ENCODE measurements at regions not wholly inside any gene's neighbourhood (a gene's known extent, or its start where the extent isn't known, plus 50 kb on each side); places are given as distances from the start of the nearest gene placed in this dataset.
"Not testable (repeated sequence)": the region's sequence is repeated elsewhere in the genome, so short reads cannot be mapped to it uniquely, and the experiment has no call there.

DNA sequence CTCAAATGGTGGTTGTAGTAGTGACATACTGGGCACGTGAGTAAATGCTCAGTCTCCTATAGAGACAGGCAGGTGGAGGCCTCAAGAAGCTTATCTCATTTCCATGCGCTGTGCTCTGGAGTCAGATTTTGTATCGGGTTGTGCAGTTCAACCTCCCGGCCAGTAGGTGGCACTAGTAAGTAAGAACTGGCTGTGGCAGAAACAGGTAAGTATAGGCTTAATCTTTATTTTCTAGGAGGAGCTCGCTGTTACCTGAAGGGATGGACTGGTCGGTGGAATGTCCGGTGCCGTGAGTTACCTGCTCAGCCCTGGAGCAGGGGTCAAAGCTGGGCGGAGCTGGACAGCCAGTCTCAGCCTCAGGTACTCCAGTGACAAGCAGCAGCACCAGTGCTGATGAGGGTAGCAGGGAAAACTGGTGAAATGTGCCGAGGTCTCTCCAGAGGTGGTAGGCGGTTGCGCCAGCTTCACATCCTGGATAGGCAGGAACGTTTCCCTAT lies 880.1 kb upstream of the SEMA6A start:
- peak; percentile 47 for DNase-seq
- in situ Hi-C loops (cut with HindIII; ENCODE audit: low pct_ligation_motif_present, low pct_unique_long_range_greater_than_20kb, low sequenced_read_pairs), result no loop called here

- in situ Hi-C loops (cut with HindIII; ENCODE audit: low pct_ligation_motif_present, low pct_unique_long_range_greater_than_20kb, low sequenced_read_pairs), result no loop called here
- DNase-seq, result no peak
These were observed 862.2 kb upstream of the SEMA6A start for GRCh38 chr5:117436846-117437245.

GRCh38 chr5:117435203-117435602 lies 860.6 kb upstream of the SEMA6A start:
- DNase-seq, result no peak
- in situ Hi-C loops (cut with HindIII; ENCODE audit: low pct_ligation_motif_present, low pct_unique_long_range_greater_than_20kb, low sequenced_read_pairs), result no loop called here

DNA sequence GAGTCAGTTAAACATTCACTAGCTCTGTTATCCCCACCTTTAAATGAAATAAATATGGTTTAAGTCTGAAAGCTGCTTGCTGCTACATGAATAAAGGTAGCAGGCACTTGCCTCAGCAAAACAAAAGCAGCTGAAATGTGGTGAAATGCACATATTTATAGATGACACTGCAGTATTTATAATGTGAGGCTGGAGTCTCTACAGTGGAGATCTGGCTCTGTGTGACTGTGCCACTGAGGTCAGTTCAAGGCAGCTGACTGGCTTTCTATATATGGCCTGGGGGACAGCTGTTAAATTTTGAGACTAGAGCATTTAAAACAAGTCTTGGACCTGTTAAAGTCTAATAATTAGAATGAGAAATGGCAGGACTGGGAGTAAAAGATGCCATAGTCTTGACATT lies 859.6 kb upstream of the SEMA6A start:
- no peak for DNase-seq
- in situ Hi-C loops (cut with HindIII; ENCODE audit: low pct_ligation_motif_present, low pct_unique_long_range_greater_than_20kb, low sequenced_read_pairs), result no loop called here

GRCh38 chr5:117433818-117434217 lies 859.2 kb upstream of the SEMA6A start:
- no peak for DNase-seq
- in situ Hi-C loops (cut with HindIII; ENCODE audit: low pct_ligation_motif_present, low pct_unique_long_range_greater_than_20kb, low sequenced_read_pairs), result no loop called here

GRCh38 chr5:117431091-117431490 lies 856.5 kb upstream of the SEMA6A start:
- no peak for DNase-seq
- in situ Hi-C loops (cut with HindIII; ENCODE audit: low pct_ligation_motif_present, low pct_unique_long_range_greater_than_20kb, low sequenced_read_pairs), result no loop called here

GRCh38 chr5:117425163-117425562 lies 850.5 kb upstream of the SEMA6A start:
- in situ Hi-C loops (cut with HindIII; ENCODE audit: low pct_ligation_motif_present, low pct_unique_long_range_greater_than_20kb, low sequenced_read_pairs), result no loop called here
- DNase-seq, result no peak

- DNase-seq, result no peak
- in situ Hi-C loops (cut with HindIII; ENCODE audit: low pct_ligation_motif_present, low pct_unique_long_range_greater_than_20kb, low sequenced_read_pairs), result no loop called here
These were observed 849.9 kb upstream of the SEMA6A start for GRCh38 chr5:117424559-117424958.

GRCh38 chr5:117417501-117417900 lies 842.9 kb upstream of the SEMA6A start:
- in situ Hi-C loops (cut with HindIII; ENCODE audit: low pct_ligation_motif_present, low pct_unique_long_range_greater_than_20kb, low sequenced_read_pairs), result no loop called here
- DNase-seq, result no peak

- in situ Hi-C loops (cut with HindIII; ENCODE audit: low pct_ligation_motif_present, low pct_unique_long_range_greater_than_20kb, low sequenced_read_pairs), result no loop called here
- no peak for DNase-seq
These were observed 840.3 kb upstream of the SEMA6A start for GRCh38 chr5:117414926-117415325.

DNA sequence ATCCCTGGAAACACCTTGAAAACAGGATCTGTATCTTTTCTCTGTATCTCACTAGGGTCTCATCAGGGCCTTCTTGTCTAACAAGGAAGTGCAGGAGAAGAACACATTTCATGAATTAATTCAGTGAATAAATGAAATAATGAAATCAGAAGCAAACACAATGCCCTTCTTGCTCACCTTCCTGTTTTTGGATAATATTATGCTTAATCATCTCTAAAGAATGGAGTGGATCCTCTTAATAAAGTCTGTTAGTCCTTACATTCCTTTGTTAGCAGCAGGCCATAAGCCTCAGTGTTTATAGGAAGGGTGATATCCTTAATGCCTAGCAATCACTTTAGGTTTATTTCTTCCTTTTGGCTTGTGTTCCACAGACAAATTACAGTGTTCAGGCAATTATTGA lies 837.1 kb upstream of the SEMA6A start:
- no peak for DNase-seq
- in situ Hi-C loops (cut with HindIII; ENCODE audit: low pct_ligation_motif_present, low pct_unique_long_range_greater_than_20kb, low sequenced_read_pairs), result no loop called here

- no peak for DNase-seq
- in situ Hi-C loops (cut with HindIII; ENCODE audit: low pct_ligation_motif_present, low pct_unique_long_range_greater_than_20kb, low sequenced_read_pairs), result no loop called here
These were observed 830.6 kb upstream of the SEMA6A start for GRCh38 chr5:117405197-117405596.

DNA sequence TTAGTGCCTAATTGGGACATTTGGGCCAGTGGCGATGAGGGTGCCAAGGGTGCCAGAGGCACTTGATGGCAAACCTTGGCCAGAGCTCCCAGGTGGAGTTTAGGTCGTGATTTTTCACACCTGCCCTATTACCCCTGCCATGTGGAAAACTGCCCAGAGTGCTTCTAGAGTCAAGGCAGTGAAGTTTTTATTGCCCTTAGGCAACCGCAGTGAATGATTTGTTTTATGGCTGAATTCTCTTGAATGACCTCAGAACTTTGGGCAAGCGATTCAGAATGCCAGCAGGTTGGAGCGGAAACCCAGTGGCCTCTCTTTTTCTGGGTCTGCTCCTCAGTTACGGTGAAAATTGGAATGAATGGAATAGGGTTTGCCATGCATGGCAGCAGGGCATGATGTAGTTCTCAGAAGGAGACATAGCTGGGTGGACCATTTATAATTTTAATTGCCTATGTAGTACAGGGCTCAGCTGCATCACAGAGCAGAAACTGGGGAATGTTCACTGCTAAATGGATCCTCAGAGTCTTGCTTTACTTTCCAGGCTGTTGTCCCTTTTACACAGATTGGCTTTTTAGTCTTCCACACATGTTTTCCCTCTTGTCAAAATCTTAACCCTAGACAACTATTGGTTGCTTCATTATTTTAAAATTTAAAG lies 820.0 kb upstream of the SEMA6A start:
- DNase-seq, result no peak
- in situ Hi-C loops (cut with HindIII; ENCODE audit: low pct_ligation_motif_present, low pct_unique_long_range_greater_than_20kb, low sequenced_read_pairs), result no loop called here

DNA sequence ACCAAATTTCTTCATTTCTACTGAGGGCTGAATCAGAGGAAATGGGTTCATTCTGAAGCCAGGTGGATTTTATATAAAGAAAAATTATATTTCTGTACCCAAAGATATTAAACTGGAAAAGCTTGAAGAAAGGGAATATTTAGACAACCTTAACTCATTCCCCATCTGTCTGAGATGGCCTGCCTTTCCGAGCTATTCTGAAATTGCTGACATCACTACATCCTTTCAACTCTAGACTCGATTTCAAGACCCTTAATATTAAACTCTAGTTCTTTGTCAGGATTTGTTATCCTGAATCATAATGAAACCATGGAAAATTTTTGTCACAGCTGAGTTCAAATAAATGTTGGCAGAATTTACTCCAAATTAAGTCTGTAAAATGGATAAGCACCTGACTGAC lies 818.5 kb upstream of the SEMA6A start:
- DNase-seq, result no peak
- in situ Hi-C loops (cut with HindIII; ENCODE audit: low pct_ligation_motif_present, low pct_unique_long_range_greater_than_20kb, low sequenced_read_pairs), result no loop called here

DNA sequence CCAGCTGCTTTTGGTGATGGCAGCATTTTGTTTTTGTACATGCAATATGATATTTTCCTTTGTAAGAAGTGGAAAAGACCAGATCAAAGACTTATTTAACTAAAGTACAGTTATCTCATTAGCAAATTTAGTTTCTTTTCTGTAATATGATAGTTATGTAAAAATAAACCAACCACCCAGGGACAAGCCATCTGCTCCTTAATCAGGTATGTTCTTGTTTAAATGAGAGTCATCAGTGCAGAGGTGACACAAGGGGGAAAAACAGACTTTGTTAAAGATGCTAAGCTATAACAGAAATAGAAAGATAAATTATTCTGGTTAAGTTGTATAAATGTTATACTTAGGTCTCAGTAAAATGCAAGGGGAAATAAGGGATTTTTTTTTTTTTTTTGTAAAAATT lies 805.7 kb upstream of the SEMA6A start:
- no peak for DNase-seq
- in situ Hi-C loops (cut with HindIII; ENCODE audit: low pct_ligation_motif_present, low pct_unique_long_range_greater_than_20kb, low sequenced_read_pairs), result no loop called here

- DNase-seq, result no peak
- in situ Hi-C loops (cut with HindIII; ENCODE audit: low pct_ligation_motif_present, low pct_unique_long_range_greater_than_20kb, low sequenced_read_pairs), result no loop called here
These were observed 804.9 kb upstream of the SEMA6A start for GRCh38 chr5:117379521-117379920.

DNA sequence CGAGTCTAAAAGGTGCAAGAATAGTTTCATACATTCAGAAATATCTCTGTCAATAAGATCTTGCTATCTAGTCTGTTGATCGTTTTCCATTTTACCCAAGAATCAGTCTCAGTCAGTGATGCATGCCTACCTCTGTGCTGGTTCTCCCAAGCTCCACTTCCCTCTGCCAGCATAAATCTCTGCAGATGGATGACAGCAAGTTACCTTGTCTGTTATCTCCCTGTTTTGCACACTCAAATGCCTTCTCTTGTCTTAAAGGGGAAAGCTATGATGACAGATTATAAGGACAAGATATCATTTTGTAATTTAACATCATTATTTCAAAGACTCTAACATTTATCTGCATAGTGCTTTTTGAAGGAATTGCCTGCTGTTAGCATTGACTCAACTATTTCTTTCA lies 802.1 kb upstream of the SEMA6A start:
- in situ Hi-C loops (cut with HindIII; ENCODE audit: low pct_ligation_motif_present, low pct_unique_long_range_greater_than_20kb, low sequenced_read_pairs), result no loop called here
- DNase-seq, result no peak

GRCh38 chr5:117359895-117360294 lies 785.3 kb upstream of the SEMA6A start:
- no peak for DNase-seq
- in situ Hi-C loops (cut with HindIII; ENCODE audit: low pct_ligation_motif_present, low pct_unique_long_range_greater_than_20kb, low sequenced_read_pairs), result no loop called here

- in situ Hi-C loops (cut with HindIII; ENCODE audit: low pct_ligation_motif_present, low pct_unique_long_range_greater_than_20kb, low sequenced_read_pairs), result no loop called here
- DNase-seq, result no peak
These were observed 783.3 kb upstream of the SEMA6A start for GRCh38 chr5:117357886-117358285.

DNA sequence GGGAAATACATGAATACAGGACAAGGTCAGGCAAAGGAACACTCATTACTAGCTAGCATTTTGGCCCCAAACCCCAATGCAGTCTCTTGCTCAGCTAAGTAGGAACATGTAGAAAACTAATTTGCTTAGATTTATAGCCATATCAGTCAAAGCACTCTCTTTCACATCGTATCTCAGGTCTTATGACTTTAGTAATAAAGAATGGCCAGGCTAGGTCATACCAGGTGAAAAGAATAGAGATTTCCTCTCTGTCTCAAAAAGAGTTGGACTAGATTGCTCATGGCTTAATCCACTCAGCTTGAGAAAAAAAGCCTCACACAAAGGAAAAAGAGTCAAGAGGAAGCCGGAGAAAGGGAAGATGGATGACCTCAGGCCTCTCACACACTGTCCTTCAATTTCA lies 772.7 kb upstream of the SEMA6A start:
- in situ Hi-C loops (cut with HindIII; ENCODE audit: low pct_ligation_motif_present, low pct_unique_long_range_greater_than_20kb, low sequenced_read_pairs), result no loop called here
- DNase-seq, result no peak

DNA sequence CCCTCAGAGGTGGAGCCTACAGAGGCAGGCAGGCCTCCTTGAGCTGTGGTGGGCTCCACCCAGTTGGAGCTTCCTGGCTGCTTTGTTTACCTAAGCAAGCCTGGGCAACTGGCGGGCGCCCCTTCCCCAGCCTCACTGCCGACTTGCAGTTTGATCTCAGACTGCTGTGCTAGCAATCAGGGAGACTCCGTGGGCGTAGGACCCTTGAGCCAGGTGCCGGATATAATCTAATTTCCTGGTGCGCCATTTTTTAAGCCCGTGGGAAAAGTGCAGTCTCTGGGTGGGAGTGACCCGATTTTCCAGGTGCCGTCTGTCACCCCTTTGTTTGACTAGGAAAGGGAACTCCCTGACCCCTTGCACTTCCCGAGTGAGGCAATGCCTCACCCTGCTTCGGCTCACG lies 769.1 kb upstream of the SEMA6A start:
- in situ Hi-C loops (cut with HindIII; ENCODE audit: low pct_ligation_motif_present, low pct_unique_long_range_greater_than_20kb, low sequenced_read_pairs); DNase-seq: not testable (repeated sequence)
